ENCODE measurements at regions not wholly inside any gene's neighbourhood (a gene's known extent, or its start where the extent isn't known, plus 50 kb on each side); places are given as distances from the start of the nearest gene placed in this dataset.

GRCh38 chr2:207394812-207395534 is 134.8 kb upstream of the CREB1 start (continued):
- TF ChIP-seq NFE2L1 (tag; IDR thresholded peaks at IDR 0.05; ENCODE audit: borderline replicate concordance, low read depth): no peak
- no peak for TF ChIP-seq ARID2 (IDR thresholded peaks at IDR 0.05)
- TF ChIP-seq, protein P1, sequence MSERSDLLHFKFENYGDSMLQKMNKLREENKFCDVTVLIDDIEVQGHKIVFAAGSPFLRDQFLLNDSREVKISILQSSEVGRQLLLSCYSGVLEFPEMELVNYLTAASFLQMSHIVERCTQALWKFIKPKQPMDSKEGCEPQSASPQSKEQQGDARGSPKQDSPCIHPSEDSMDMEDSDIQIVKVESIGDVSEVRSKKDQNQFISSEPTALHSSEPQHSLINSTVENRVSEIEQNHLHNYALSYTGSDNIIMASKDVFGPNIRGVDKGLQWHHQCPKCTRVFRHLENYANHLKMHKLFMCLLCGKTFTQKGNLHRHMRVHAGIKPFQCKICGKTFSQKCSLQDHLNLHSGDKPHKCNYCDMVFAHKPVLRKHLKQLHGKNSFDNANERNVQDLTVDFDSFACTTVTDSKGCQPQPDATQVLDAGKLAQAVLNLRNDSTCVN (CRISPR knock-in tag; IDR thresholded peaks at IDR 0.05): no peak
- no peak for TF ChIP-seq FOXK2 (conservative IDR thresholded peaks at IDR 0.05 in 1 of 2, IDR thresholded peaks at IDR 0.05 in 1 of 2; ENCODE audit: low read depth in 2 of 2)
- no peak for TF ChIP-seq SMARCB1 (IDR thresholded peaks at IDR 0.05; ENCODE audit: insufficient read length, low read depth)
- no peak for TF ChIP-seq ETV5 (CRISPR knock-in tag; IDR thresholded peaks at IDR 0.05; ENCODE audit: low read depth)
- TF ChIP-seq LEF1 (IDR thresholded peaks at IDR 0.05): peak; percentile 56; the same call in 1 of the 2 replicates
- TF ChIP-seq, protein P2, sequence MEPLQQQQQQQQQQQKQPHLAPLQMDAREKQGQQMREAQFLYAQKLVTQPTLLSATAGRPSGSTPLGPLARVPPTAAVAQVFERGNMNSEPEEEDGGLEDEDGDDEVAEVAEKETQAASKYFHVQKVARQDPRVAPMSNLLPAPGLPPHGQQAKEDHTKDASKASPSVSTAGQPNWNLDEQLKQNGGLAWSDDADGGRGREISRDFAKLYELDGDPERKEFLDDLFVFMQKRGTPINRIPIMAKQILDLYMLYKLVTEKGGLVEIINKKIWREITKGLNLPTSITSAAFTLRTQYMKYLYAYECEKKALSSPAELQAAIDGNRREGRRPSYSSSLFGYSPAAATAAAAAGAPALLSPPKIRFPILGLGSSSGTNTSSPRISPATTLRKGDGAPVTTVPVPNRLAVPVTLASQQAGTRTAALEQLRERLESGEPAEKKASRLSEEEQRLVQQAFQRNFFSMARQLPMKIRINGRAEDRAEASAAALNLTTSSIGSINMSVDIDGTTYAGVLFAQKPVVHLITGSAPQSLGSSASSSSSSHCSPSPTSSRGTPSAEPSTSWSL (CRISPR knock-in tag; IDR thresholded peaks at IDR 0.05; ENCODE audit: borderline replicate concordance): no peak
- TF ChIP-seq IRF1 (CRISPR knock-in tag; IDR thresholded peaks at IDR 0.05; ENCODE audit: borderline replicate concordance): no peak
- peak; percentile 94 to 95 for TF ChIP-seq KDM1A (IDR thresholded peaks at IDR 0.05)
- TF ChIP-seq, protein P3, sequence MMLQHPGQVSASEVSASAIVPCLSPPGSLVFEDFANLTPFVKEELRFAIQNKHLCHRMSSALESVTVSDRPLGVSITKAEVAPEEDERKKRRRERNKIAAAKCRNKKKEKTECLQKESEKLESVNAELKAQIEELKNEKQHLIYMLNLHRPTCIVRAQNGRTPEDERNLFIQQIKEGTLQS (IDR thresholded peaks at IDR 0.05): peak; percentile 83
- TF ChIP-seq, protein P3 (CRISPR knock-in tag; conservative IDR thresholded peaks at IDR 0.05): no peak
- TF ChIP-seq NR3C1 (CRISPR knock-in tag; IDR thresholded peaks at IDR 0.05): no peak
- no peak for TF ChIP-seq THRA (IDR thresholded peaks at IDR 0.05)
- TF ChIP-seq TRIM24 (IDR thresholded peaks at IDR 0.05): peak in 1 of 2 experiments; percentile 35; a peak in 2 of 4 replicates
- TF ChIP-seq ATF7 (IDR thresholded peaks at IDR 0.05): peak; percentile 77
- peak; percentile 44; the same call in 1 of the 2 replicates for TF ChIP-seq ZNF584 (CRISPR knock-in tag; IDR thresholded peaks at IDR 0.05; ENCODE audit: low read depth)
- no peak for TF ChIP-seq EWSR1 (IDR thresholded peaks at IDR 0.05; ENCODE audit: borderline replicate concordance, low read depth, partially characterized antibody)
- no peak for TF ChIP-seq ELF2 (CRISPR knock-in tag; IDR thresholded peaks at IDR 0.05)
- no peak for TF ChIP-seq FOXJ2 (tag; IDR thresholded peaks at IDR 0.05)
- no peak for TF ChIP-seq ZNF764 (CRISPR knock-in tag; IDR thresholded peaks at IDR 0.05; ENCODE audit: low read depth)
- TF ChIP-seq ZNF274 (IDR thresholded peaks at IDR 0.05; ENCODE audit: borderline replicate concordance, low read depth, low read length): no peak
- peak; percentile 65 for TF ChIP-seq ARID1B (IDR thresholded peaks at IDR 0.05)
- no peak for TF ChIP-seq BRD9 (IDR thresholded peaks at IDR 0.05; ENCODE audit: low read depth, partially characterized antibody)

Measured in K562 (cell line).